GM21723 (cell line): ENCODE measurements at regions not wholly inside any gene's neighbourhood (a gene's known extent, or its start where the extent isn't known, plus 50 kb on each side); places are given as distances from the start of the nearest gene placed in this dataset.

Source experiments
- ATAC-seq: cut with Tn5 transposase; IDR thresholded peaks from one replicate; pipeline ENCODE4 v1.9.1; 2021; ENCODE audit warnings: mild to moderate bottlenecking, moderate library complexity; ENCODE audit not compliant: unreplicated experiment

DNA sequence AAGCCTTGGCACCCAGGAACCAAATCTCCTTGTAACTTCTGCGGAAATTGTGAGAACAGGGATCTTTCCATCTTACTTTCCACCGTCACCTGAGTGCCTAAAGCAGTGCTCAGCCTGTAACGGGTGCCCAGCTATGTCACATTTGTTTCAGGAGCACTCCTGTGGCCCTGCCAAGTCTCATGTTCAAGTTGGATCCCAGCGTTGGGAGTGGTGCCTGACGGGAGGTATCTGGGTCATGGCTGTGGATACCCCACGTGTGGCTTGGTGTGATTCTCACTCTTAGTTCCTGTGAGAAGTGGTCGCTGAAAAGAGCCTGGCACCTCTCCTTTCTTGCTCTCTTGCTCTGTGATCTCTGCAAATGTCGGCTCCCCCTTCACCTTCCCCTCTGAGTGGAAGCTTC lies 114.9 kb downstream of the UQCRFS1 start:
- no peak for ATAC-seq

DNA sequence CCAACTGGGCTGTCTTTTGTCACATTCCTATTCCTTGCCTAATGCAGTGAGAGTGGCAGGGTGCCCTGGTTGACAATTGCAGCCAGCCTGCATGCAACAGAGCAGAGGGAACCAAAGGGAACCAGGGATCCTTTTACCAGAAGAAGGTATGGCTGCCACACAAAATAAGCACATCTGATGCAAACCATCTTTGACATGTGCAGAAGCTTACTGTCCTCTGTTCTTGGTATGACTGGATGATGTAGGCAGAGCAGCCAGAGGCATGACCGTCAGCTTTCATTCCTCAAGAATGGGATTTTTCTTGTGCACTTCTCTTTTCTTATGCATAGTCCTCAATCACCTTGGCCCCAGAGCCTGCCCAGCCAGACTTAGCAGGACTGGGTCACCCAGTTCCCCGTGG lies 116.1 kb downstream of the UQCRFS1 start:
- no peak for ATAC-seq

GRCh38 chr19:29093553-29093908 lies 119.4 kb downstream of the UQCRFS1 start:
- ATAC-seq: no peak

DNA sequence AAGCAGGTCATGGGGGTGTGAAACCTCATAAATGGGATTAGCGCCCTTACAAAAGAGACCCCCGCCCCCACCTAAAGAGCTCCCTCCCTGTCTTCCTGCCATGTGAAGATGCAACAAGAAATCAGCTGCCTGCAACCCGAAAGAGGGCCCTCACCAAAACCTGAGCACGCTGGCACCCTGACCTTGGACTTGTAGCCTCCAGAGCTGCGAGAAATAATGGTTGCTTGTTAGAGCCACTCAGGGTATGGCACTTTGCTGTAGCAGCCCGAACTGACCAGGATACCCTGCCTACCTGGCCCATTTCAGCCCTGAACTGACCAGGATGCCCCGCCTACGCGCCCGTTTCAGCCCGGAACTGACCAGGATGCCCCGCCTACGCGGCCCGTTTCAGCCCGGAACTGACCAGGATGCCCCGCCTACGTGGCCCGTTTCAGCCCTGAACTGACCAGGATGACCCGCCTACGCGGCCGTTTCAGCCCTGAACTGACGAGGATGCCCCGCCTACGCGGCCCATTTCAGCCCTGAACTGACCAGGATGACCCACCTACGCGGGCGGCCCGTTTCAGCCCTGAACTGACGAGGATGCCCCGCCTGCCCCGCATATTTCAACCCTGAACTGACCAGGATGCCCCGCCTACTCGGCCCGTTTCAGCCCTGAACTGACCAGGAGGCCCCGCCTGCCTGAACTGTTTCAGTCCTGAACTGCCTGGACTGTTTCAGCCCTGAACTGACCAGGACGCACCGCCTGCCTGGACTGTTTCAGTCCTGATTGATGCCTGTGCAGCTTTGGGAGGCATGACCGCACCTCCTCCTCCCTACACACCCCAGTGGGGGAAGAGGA lies 120.0 kb downstream of the UQCRFS1 start:
- no peak for ATAC-seq

GRCh38 chr19:29090783-29091526 lies 122.0 kb downstream of the UQCRFS1 start:
- no peak for ATAC-seq

DNA sequence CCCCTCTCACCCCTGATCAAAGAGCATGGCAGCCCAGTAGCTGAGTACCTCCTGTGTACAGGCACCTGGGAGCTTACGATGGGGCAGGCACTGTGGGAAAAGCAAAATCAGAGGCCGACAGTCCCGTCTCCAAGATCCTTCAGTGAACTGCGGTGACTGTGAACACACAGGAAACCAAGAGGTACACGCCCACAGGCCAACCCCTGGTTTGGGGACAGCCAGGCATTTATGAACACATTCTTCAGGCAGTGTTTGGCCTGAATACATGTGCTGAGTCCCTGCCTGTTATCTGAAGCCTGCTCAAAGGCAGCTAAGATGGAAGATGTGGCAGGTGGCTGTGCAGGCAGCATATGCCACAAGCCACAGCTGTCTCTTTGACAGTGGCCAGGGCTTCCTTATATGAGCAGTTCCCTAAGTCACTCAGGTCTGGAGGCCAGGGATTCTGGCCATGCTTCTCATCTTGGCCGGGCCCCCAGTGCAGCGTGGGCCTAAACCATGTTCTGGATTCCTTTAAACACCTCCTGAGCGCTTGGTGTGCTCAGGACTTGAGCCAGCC lies 123.6 kb downstream of the UQCRFS1 start:
- ATAC-seq: no peak

DNA sequence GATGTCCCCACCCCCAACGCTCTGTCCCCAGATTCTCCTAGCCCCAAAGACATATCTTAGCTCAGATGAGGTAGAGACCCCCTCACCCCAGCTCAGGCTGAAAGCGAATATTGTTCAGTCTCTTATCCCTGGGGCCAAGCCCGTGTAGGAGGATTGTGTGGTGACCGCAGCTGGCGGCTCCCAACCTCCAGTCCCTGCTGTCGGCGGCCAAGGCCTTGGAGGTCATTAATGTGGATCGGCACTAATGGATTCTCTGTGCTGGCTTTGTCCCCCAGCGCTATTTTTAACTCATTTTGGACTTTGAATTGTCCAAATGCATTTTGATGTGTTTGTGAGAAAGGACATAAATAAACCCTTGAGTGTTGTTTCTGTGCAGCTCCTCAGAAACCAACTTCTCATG lies 124.2 kb downstream of the UQCRFS1 start:
- no peak for ATAC-seq

- ATAC-seq: no peak
These were observed 126.3 kb downstream of the UQCRFS1 start for GRCh38 chr19:29086646-29087045.

GRCh38 chr19:29086182-29086581 lies 126.8 kb downstream of the UQCRFS1 start:
- ATAC-seq: no peak

GRCh38 chr19:29085630-29086029 lies 127.3 kb downstream of the UQCRFS1 start:
- ATAC-seq: no peak

- no peak for ATAC-seq
These were observed 127.7 kb downstream of the UQCRFS1 start for GRCh38 chr19:29085206-29085605.

- no peak for ATAC-seq
These were observed 128.7 kb downstream of the UQCRFS1 start for GRCh38 chr19:29084266-29084665.

- ATAC-seq: no peak
These were observed 129.1 kb downstream of the UQCRFS1 start for GRCh38 chr19:29083863-29084262.

- no peak for ATAC-seq
These were observed 133.5 kb downstream of the UQCRFS1 start for GRCh38 chr19:29079356-29080032.

DNA sequence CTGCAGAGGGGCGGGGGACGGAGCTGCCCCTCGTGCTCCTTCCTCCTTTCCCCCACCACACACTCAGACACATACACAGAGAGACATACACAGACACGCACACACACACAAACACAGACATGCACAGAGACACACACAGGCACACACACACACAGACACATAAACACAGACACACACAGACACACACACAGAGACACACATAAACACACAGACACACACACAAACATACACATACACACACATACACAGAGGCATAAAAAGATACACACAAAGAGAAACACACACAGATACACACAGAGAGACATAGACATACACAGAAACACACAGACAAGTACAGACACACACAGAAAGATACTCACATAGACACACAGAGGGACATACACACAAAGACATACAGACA lies 136.0 kb downstream of the UQCRFS1 start:
- no peak for ATAC-seq

DNA sequence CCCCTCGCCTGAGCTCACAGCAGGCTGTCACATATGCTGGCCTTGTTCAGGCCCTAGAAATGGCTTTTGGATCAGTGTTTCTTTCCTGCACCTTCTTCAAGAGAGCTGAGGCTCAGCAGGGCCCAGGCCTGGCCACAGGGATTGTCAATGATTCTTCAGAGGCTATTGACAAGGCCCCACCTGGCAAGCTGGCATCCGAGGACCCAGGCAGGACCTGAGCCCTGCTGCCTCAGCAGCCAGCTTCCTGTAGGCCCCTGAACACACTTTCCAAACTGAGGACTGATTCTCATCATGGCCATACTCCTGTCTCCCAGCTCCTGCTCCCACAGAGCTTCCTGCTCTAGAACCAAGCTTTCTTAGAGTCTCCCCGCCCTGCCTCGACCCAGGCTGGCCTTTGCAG lies 136.8 kb downstream of the UQCRFS1 start:
- no peak for ATAC-seq

DNA sequence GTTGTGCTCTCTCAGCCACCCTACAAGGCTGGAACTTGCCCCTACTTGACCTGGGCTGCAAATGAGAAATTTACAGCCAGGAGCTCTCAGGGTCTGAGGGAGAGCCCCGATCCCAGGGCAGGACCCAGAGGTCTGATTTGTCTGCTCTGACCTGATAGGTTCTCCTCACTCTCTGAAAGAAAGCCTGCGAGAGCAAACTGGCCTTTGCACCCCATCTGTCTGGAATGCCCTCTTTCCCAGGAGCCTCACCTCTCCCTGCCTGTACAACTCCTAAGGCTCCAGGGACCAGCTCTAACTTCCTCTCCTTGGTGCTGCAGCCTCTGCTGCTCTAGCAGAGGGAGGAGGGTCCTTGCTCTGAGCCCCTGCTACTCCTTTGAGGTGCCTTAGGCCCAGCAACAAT lies 137.8 kb downstream of the UQCRFS1 start:
- no peak for ATAC-seq

GRCh38 chr19:29074579-29074978 lies 138.4 kb downstream of the UQCRFS1 start:
- ATAC-seq: no peak

GRCh38 chr19:29067831-29068230 lies 145.1 kb downstream of the UQCRFS1 start:
- ATAC-seq: no peak

DNA sequence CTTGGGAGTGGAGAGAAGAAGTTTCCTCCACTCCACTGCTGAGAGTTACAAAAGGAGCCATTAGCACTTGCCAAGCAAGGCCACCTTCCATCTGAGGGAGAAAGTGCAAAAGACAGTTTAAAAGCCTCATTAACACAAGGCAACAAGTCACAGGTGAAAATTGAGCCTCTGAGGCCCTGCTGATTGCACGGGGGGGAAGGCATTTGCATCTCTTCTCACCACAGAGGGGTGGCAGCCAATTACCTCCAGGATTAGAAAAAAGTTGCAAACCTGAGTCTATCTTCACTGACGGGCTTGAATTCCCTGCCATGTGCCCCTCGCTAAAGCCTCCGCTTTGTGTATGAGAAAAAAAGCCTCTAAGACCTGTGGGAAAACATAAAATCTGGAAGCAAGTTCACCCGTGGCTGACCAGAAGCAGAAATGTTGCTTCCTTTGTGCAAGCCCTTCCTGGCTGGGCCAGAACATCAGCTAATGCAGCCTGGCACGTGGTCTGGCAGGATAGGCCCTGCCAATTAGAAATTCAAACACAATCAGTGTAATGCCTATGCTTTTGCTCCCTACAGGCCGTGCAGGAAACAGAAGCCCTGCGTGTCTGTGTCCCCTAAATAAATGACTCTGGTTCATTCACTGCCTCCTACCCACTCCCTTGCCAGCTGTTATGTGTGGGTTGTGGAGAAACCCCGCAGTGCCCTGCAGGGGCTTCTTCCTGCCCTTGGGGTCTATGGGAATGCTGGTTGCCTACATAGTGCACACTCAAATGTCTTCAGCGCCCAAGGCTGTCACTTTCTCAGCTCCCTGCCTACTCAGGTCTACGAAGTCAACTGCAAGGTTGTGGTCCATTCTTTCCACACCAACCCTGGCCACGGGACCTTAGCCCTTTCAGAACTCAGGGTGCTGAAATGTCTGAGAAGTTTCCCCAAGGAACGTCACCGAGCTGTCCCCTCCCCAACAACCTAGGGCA lies 150.2 kb downstream of the UQCRFS1 start:
- no peak for ATAC-seq
